ENCODE measurements at regions not wholly inside any gene's neighbourhood (a gene's known extent, or its start where the extent isn't known, plus 50 kb on each side); places are given as distances from the start of the nearest gene placed in this dataset.

DNA sequence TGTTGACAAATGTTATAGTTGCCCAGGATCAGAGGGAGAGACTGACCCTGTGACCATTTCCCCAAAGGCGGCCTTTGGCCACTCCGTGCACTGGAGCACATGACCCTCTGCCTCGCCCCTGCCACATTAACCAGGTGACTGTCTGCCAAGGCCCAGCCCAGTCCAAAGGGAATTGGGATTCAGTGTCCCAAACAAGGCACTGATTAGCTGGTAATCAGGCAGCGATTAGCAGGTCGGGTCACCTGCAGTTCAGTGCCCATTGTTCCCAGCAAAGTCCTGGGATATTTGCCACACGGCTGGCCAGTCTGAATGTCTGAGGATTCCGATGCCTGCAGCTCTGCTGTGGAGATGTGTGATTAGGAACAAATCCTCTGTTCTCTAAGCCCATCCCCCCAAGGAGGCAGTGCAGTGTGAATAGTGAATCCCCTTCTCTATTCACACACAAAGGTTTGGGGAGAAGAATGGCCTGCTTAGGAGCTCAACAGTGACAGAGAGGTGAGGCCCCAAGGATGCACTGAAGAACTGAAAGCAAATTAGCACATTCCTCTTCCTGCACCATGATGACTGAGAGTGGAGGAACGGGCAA lies 123.1 kb upstream of the MAF start:
- Histone ChIP-seq H3K4me1 (peaks cover 9% of the 10 kb centered on the region), H3K27me3 (no peaks in the 10 kb centered on the region), H3K27ac (peak overlapping the region in 3 of 4 donors; percentile 27 to 49 (median 47)), H3K9me3 (no peaks in the 10 kb centered on the region), H3K4me3 (no peak overlapping the region), H3K36me3 (replicated peaks in 1 of 2; ENCODE audit: insufficient read depth in 1 of 2, low read depth in 2 of 2) (no peaks in the 10 kb centered on the region)
- intact Hi-C loops (cut with DNase I) = no loop called here
- ATAC-seq = peak; percentile 89
- 24 to 43% methylated on average over 6 to 8 of the region's 8 CpGs for WGBS, 2 donors
- peak; percentile 49 to 78 (median 69) for DNase-seq
- no peak for TF ChIP-seq POLR2A (IDR thresholded peaks at IDR 0.05)
- TF ChIP-seq, protein P1, sequence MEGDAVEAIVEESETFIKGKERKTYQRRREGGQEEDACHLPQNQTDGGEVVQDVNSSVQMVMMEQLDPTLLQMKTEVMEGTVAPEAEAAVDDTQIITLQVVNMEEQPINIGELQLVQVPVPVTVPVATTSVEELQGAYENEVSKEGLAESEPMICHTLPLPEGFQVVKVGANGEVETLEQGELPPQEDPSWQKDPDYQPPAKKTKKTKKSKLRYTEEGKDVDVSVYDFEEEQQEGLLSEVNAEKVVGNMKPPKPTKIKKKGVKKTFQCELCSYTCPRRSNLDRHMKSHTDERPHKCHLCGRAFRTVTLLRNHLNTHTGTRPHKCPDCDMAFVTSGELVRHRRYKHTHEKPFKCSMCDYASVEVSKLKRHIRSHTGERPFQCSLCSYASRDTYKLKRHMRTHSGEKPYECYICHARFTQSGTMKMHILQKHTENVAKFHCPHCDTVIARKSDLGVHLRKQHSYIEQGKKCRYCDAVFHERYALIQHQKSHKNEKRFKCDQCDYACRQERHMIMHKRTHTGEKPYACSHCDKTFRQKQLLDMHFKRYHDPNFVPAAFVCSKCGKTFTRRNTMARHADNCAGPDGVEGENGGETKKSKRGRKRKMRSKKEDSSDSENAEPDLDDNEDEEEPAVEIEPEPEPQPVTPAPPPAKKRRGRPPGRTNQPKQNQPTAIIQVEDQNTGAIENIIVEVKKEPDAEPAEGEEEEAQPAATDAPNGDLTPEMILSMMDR (IDR thresholded peaks at IDR 0.05) = no peak

DNA sequence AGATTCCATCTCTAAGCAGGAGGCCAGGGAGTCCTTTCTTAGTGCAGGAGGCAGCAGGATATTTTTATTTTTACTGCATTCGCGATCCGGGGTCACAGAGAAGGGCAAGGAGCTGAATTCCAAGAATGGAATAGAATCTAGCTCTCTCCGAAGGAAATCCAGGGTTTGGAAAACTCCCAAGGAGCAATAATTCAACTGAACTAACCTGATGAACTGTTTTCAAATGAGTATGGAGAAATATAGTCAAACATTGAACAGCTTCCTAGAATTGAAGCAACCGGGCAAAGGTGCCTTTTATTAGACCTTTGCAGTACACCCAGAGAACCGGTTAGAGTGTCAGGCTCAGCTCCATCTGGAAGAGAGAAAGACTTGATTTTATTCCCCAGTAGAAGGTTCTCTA lies 120.7 kb upstream of the MAF start:
- Histone ChIP-seq H3K4me3 (no peak overlapping the region), H3K27ac (no peak overlapping the region), H3K36me3 (replicated peaks in 1 of 2; ENCODE audit: insufficient read depth in 1 of 2, low read depth in 2 of 2) (no peaks in the 10 kb centered on the region), H3K4me1 (peaks cover 20% of the 10 kb centered on the region), H3K9me3 (no peaks in the 10 kb centered on the region), H3K27me3 (no peaks in the 10 kb centered on the region)
- ATAC-seq (no peak), DNase-seq (no peak)
- TF ChIP-seq POLR2A (IDR thresholded peaks at IDR 0.05) = no peak
- TF ChIP-seq, protein P1 (IDR thresholded peaks at IDR 0.05) = no peak
- intact Hi-C loops (cut with DNase I) = no loop called here
- 66% methylated on average over 6 of the region's 6 CpGs for WGBS, 2 donors

DNA sequence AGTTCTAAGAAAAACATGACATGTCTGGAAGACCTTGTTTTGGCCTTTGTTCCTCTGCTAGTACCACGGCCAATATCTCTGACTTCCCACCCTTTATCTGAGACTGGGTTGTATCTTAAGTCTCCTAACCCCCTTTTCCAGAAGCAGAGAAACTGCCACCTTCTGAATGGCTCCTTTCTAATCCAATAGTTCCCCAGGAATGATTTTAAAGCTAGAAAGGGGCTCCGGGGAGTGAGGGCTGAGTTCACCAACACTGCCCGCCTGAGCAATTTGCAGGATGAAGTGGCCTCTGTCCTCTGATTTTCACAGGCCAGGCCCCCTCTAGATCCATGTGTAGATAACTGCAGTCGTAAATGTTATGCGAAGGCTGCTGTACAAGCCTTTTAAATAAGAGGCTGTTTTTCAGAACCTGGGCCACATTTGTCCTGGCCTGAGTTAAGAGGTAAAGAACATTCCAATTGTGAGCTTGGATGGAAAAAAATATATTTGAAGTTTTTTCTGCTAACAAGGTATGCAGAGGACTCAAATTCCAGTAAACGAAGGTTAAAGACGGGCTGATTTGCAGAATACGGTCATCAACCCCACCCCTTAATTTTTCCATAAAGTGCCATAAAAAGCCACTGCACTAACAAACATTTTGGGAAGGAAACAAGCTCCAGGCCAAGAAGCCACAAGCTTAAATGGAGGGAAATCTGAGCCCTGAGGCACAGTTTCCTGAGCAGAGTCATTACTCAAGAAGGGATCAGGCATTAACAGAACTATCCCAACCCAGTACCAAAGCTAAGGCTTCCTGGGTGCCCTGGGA lies 117.0 kb upstream of the MAF start:
- Histone ChIP-seq H3K27ac (no peak overlapping the region), H3K4me3 (no peak overlapping the region), H3K36me3 (replicated peaks in 1 of 2; ENCODE audit: insufficient read depth in 1 of 2, low read depth in 2 of 2) (no peaks in the 10 kb centered on the region), H3K4me1 (peaks cover 44% of the 10 kb centered on the region), H3K9me3 (no peaks in the 10 kb centered on the region), H3K27me3 (no peaks in the 10 kb centered on the region)
- ATAC-seq (no peak), DNase-seq (no peak)
- intact Hi-C loops (cut with DNase I) = no loop called here
- WGBS, 2 donors = 67% methylated on average over 8 of the region's 8 CpGs
- no peak for TF ChIP-seq POLR2A (IDR thresholded peaks at IDR 0.05)
- TF ChIP-seq, protein P1 (IDR thresholded peaks at IDR 0.05) = no peak

DNA sequence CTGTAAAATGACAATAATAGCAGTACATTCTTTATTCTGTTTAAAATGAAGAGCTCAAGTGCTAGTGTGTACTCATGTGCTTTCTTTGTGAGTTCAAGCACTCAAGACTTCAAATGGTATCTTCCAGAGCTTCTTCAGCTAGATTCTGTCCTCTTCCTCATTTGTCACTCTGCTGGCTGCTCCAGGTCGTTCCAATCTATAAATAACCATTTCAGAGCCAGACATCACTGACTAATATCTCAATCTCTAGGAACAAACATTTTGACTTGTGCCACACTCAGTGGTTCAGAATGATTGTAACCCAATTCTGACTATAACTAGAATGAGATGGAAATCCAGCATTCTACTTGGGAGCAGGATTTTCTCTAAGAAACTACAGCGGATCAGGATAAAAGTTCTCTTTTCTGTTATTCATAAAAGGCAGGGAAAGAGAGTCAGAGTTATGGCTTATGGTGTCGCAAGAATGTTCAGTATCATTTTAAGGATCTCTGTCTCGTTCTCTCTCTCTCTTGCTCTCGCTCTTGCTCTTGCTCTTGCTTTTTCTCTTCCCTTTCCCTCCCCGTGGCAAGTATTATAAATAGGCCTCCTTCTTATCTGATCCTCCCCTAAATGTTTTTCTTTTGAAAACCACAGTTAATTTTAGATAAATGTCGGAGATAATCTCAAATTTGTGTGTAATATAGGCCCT lies 116.3 kb upstream of the MAF start:
- DNase-seq (no peak), ATAC-seq (no peak)
- no peaks in the 10 kb centered on the region for H3K9me3 ChIP-seq
- 46 to 51% methylated on average over 7 of the region's 7 CpGs for WGBS, 2 donors
- H3K4me3 ChIP-seq = no peak overlapping the region
- no peaks in the 10 kb centered on the region for H3K27me3 ChIP-seq
- peak overlapping the region in 1 of 4 donors; percentile 10 for H3K27ac ChIP-seq
- no peaks in the 10 kb centered on the region for H3K36me3 ChIP-seq (replicated peaks in 1 of 2; ENCODE audit: insufficient read depth in 1 of 2, low read depth in 2 of 2)
- peaks cover 51% of the 10 kb centered on the region for H3K4me1 ChIP-seq
- TF ChIP-seq POLR2A (IDR thresholded peaks at IDR 0.05) = no peak
- TF ChIP-seq, protein P1 (IDR thresholded peaks at IDR 0.05) = no peak
- intact Hi-C loops (cut with DNase I) = no loop called here
